Stimulated activated CD4-positive, alpha-beta T cell treated with anti-CD3 and anti-CD28 coated beads, Interleukin-4, amount 100 ng/mL, for 24 hours (primary cell): ENCODE measurements at regions not wholly inside any gene's neighbourhood (a gene's known extent, or its start where the extent isn't known, plus 50 kb on each side); places are given as distances from the start of the nearest gene placed in this dataset.

Experiments
- DNase-seq: peaks from one replicate; pipeline ENCODE4 v3.0.0-alpha.2; 2020

DNA sequence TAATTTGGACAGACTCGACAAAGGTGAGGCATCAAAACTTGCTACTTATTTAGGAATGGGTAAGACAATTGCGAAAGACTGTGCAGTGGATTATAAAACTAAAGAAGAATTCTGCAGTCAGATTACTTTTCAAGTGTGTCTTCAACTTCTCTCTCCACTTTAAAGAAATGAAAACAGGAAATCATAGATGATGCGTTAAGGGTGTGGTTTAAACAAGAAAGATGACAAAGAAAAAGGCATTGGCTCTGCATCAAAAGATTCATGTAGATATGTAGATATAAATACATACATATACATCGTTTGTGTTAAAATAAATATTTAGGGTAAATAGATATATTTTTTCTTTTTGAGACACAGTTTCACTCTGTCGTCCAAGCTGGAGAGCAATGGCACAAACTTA, 74.6 kb upstream of the PARP11 start:
- no peak for DNase-seq

DNA sequence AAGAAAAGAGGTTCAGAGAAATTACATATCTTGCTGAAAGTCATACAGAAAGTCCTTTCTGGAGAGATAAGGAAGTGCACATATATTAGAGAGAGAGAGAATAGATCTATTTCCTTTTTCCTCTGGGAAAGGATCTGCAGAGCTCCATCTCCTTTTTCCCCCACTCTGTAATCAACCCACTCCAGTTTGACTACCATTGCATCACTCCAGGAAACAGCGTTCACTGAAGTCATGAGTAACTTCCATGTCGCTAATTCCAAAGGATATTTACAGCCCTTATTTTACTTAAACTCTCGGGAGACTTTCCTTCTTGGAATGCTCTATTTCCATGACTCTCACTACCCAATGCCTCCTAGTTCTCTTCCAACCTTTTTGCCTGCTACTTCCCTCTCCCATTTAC, 72.5 kb upstream of the PARP11 start:
- no peak for DNase-seq

DNA sequence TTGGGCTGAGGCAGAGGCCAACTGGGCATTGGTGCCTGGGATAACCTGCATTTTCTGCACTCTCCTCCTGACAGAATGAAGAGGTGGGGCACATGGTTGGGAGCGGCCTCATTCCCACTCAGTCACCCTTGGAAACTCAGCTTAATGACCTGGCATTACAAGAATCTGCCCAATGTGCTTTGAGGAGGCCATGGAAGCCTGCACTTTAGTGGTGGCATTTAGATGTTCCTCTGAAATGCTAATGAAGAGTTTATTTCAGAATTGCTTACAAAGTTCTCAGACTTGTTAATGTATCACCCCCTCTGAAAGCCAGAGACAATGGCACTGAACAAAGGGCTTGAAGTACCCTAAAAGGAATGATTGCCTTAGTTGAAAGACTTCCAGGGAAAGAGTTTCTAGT, 71.4 kb upstream of the PARP11 start:
- DNase-seq, result no peak

DNA sequence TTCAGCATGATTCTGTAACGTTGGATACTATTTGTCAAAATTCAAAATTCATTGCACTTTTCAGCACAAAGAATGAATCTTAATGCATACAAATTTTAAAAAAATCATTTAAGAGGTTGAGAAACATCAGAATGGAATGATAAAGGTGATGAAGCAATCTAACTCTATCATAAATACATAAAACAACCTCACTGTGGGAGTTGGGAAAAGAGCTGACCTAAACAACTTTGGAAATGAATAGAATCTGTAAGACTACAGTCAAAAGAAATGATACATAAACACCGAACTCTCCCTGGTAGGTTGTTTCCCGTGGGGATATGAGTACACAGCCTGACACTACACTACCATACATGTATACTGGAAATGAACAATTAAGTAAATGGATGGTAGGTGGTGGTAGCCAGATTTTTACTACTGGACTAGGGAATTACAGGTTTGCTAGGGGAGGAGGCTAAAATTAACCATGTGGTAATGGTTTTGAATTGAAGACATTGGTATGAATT, 64.9 kb upstream of the PARP11 start:
- DNase-seq, result no peak

DNA sequence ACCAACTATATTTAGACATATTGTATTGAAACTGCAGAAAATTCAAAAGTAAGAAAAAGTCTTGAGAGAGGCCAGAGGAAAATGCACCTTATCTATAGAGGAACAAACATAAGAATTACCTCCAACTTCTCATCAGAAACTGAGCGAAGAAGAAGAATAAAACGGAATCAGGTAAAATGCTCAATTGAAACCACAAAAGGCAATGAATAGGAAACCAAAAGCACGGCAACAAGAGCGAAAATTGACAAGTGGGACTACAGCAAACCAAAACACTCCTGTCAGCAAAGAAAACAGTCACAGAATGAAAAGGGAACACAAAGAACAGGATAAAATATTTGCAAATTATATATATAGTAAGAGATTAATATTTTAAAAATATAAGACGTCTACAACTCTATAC, 61.9 kb upstream of the PARP11 start:
- no peak for DNase-seq

DNA sequence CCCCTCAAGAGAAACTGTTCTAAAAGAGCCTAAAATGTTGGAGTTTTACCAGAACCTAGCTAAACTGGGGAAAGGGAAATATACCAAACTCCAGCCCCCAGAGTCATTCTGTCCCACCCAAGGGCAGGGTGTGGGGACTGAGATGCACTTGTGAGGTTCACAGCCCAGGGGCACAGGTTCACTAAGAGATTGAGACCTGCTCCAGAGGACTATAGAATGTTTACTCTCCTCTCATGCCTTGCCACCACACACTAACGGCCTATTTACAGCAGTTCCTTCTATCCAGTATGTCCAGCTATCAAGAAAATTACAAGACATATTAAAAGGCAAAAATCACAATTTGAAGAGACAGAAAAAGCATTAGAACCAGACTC, 60.6 kb upstream of the PARP11 start:
- no peak for DNase-seq

DNA sequence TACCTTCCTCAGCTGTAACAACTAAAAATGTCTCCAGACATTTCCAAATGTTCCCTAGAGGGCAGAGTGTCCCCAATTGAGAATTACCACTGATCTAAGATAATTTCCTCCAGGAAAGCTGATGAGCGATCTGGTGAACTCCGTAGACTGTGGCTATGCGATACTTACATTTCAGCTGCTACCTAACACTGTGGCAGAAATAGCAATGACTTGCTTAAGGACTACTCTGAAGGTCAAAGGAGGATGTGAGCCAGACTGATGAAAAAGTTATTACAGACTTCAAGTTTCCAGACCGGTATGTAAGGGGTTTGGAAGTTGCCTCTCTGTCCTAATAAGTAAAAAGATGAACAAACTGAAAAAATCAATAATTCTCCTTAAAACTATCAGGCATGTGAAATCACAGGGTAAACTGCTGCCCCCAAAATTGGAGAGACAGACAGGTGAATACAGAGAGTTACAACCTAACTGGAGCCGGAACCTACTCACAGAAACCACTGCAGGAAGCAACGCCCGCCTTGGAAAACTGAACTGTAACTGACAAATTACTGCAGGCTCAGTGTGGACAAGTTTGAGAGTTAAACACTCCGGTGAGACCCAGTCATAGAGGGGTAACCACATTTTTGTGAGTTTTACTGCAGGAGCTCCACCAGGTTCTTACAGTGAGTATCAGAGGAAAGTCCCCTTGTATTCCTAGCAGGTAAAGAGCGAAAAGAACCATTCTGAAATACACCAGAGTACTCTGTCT, 60.0 kb upstream of the PARP11 start:
- DNase-seq, result peak; percentile 27

DNA sequence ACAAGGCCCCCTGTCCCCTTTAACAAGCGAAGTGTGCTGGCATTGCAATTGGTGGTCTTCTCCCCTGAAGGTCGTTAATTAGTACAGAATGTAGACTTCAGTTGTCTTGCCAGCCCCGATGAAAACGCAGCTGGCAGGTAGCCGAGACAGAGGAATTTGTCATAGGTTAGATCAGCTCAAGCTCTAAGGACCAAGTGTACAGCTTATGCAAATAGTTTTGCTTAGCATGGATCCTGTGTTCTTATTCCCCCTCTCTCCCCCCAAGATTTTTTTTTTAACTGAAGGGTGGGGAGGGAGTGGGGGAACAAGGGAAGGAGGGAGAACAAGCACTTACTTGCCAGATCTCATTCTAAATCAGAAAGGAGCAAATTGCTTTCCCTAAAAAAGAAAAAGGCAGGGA, 58.6 kb upstream of the PARP11 start:
- no peak for DNase-seq

DNA sequence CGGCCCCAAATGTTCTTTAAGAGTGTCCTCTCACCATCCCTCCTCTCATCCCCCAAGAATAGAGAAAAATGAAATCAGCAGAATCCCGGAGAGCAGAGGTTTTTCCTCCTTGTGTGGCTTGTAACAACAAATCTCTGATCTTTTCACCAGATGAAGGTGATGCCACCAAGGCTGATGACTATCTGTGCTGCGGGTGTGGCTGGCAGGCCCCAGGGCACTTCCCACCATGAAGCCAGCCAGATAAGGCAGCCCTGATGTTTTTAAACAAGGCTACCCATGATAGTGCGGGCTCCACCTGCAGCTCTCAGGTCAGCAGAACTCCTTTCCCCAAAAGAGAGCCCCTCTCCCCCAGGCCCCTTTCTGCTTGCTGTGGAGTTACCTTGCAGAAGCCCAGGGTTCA, 58.0 kb upstream of the PARP11 start:
- no peak for DNase-seq

DNA sequence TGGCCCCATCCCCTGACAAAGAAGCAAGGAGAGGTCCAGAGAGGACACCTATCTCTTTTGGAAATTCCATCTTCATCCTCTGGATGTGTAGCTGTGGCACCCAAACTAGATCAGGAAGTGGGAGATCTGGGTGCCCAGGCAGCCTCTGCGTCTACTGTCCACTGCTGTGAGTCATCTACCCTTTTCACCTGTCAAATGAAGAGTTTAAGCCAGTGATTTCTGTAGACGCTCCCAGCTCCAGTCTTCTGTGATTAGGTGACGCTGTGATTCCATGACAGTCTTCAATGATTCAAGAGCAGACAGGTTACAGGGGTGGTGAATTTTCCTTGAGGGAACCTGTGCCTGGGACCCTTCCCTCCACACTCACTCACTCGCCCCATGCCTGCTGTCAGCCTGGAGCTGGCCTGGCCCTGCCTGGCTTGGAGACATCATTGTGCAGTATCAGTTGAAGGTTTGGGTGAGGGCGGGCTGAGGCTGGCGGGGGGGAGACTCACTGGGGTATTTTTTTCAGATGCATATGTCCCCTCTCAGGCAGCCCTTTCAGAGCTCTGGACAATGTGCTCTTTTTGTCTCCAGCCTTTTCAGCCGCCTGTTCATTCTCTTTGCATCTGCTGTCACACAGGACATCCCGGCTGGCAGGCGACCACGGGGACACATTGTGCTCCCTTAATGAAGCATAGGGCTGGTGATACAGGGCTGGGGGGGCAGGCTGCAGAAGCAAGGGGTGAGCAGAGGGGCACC, 56.8 kb upstream of the PARP11 start:
- DNase-seq, result no peak

DNA sequence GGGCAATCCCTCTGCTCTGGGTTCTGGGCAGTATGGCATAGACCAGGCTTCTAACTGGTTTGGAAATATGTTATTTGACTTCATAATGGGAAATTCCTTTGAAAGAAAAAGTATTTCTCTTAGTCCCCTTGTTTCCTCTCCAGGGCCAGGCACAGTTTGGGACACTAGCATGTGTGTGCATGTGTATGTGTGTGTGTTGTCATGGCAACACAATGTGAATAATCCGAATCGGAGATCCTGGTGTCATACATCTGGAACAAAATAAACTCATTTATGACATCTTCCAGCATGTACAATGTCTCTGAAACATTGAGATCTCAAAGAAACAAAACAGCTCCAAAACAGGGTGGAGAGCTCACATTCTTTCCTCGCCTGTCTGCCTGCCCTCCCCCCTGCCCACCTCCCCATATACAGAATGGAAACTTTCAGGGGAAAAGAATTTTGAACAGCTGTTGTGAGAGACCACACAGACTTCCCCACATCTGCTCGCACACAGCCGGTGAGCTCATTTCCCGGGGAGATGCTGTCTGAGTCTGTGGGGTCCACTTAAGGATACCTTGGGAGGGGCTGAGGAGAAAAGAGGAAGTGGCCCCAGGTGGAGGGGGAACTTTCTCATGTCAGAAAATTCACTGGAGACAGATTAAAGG, 55.5 kb upstream of the PARP11 start:
- DNase-seq, result no peak

DNA sequence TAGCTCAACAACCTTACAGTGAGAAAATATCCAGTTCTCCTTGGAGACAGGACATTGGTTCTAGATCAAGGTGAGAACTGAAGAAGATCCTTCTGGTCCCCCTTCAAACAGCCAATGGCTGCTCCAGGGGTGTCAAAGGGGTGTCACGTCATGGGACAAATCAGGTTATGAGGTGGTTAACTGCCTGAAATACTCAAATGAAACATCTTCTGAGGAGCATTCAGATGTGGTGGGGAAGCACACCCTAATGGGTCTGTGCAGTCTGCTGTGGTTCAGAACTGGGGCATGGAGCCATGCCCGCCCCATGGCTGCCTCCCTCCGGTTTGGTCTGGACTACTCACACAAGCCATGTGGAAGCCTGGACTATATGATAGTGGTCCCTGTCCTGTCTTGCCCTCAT, 52.4 kb upstream of the PARP11 start:
- DNase-seq, result no peak

DNA sequence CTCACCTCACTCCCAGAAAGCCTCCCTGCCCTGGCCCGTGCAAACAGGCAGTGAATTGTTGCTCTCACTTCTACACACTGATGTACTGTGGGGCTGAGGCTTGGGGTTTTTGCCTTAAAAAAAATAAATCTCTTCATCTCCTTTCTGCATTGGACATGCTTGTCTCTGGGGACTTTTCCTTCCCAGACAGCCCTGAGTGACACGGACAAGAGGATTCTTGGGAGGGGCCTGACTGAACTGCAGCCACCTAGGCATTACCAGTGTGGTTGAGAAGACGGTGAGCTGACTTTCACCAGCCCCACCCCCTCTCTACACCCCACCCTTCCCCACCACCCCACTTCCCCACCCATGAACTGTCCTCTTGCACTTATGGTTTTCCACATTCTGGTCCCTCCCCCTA, 51.6 kb upstream of the PARP11 start:
- DNase-seq, result no peak

DNA sequence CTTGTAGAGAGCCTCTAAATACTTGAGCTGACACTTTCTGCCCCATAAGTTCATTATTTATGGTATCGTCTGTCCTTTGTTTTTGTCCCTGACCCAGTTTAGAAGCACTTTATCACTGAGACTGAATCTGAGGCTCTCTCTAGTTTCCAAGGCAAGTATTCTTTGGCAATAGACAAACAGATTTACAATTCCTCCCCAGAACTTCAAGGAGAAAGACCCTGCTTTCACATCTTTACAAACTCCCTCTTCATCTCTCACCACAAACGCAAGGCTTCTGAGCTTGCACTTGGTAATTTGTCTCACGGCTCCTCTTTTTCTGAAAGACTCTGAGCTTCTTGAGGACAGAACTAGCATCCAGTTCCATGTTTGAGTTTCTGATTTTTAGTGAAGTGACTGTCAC, 49.8 kb upstream of the PARP11 start:
- no peak for DNase-seq
